Thoracic aorta (tissue), 2 donors: ENCODE measurements at regions not wholly inside any gene's neighbourhood (a gene's known extent, or its start where the extent isn't known, plus 50 kb on each side); places are given as distances from the start of the nearest gene placed in this dataset.

Experiments
- ATAC-seq: fragments of 150-250 bp; one replicate; pipeline ENCODE4 v1.8.0; 2017; ENCODE audit warnings: low read depth; ENCODE audit not compliant: insufficient number of reproducible peaks, low FRiP score
- DNase-seq: peaks from one replicate; pipeline ENCODE4 v3.0.0-alpha.2; 2020; ENCODE audit warnings: low spot score
- H3K27ac ChIP-seq, 2 donors: fragments of 200-600 bp; sonication (generic); 1 replicate in 1 of 2; 2 replicates in 1 of 2; pipeline ENCODE4 v1.5.1; 2016; ENCODE audit warnings: mild to moderate bottlenecking in 2 of 2, moderate library complexity in 2 of 2
- H3K27me3 ChIP-seq: fragments of 200-600 bp; sonication (generic); replicated peaks from 2 replicates; pipeline ENCODE4 v1.6.0; 2016; ENCODE audit warnings: mild to moderate bottlenecking; ENCODE audit not compliant: insufficient read depth
- H3K36me3 ChIP-seq: fragments of 200-600 bp; sonication (generic); one replicate; pipeline ENCODE4 v1.5.1; 2016
- H3K4me1 ChIP-seq, 2 donors: fragments of 200-600 bp; sonication (generic); 1 replicate in 1 of 2; 2 replicates in 1 of 2; pipeline versions ENCODE4 v1.5.1 to v1.6.0; 2016; ENCODE audit warnings: low read depth in 2 of 2, mild to moderate bottlenecking in 1 of 2; ENCODE audit not compliant: control insufficient read depth in 1 of 2
- H3K4me3 ChIP-seq: fragments of 200-600 bp; sonication (generic); 2 replicates; pipeline ENCODE4 v1.5.1; 2016; ENCODE audit warnings: mild to moderate bottlenecking
- H3K9me3 ChIP-seq: fragments of 200-600 bp; sonication (generic); 2 replicates; pipeline ENCODE4 v1.5.1; 2016
- CTCF ChIP-seq: fragments of 200-600 bp; sonication (generic); IDR thresholded peaks from one replicate; pipeline ENCODE4 v1.5.1; 2019; ENCODE audit warnings: antibody characterized with exemption

- Histone ChIP-seq H3K27me3 (no peaks in the 10 kb centered on the region), H3K9me3 (no peaks in the 10 kb centered on the region), H3K27ac (no peak overlapping the region), H3K4me1 (peaks cover 12 to 19% of the 10 kb centered on the region in 2 donors), H3K4me3 (no peak overlapping the region), H3K36me3 (no peaks in the 10 kb centered on the region)
- no peak for TF ChIP-seq CTCF
- ATAC-seq (no peak), DNase-seq (no peak)
Measured at GRCh38 chr16:72287649-72288048, 115.7 kb upstream of the PMFBP1 start.

- TF ChIP-seq CTCF, result no peak
- peaks cover 10 to 15% of the 10 kb centered on the region in 2 donors for H3K4me1 ChIP-seq
- no peak for DNase-seq
- no peaks in the 10 kb centered on the region for H3K9me3 ChIP-seq
- H3K27me3 ChIP-seq, result no peaks in the 10 kb centered on the region
- H3K27ac ChIP-seq, result no peak overlapping the region
- no peak for ATAC-seq
- no peak overlapping the region for H3K4me3 ChIP-seq
- H3K36me3 ChIP-seq, result no peaks in the 10 kb centered on the region
Measured at GRCh38 chr16:72286936-72287620, 115.1 kb upstream of the PMFBP1 start.

- DNase-seq (no peak), ATAC-seq (no peak)
- no peaks in the 10 kb centered on the region for H3K36me3 ChIP-seq
- H3K9me3 ChIP-seq, result no peaks in the 10 kb centered on the region
- no peak for TF ChIP-seq CTCF
- H3K27ac ChIP-seq, result no peak overlapping the region
- H3K27me3 ChIP-seq, result no peaks in the 10 kb centered on the region
- peaks cover 0 to 1% of the 10 kb centered on the region in 2 donors for H3K4me1 ChIP-seq
- H3K4me3 ChIP-seq, result no peak overlapping the region
Measured at GRCh38 chr16:72285728-72286127, 113.8 kb upstream of the PMFBP1 start.

GRCh38 chr16:72285324-72285723 lies 113.4 kb upstream of the PMFBP1 start:
- H3K36me3 ChIP-seq, result no peaks in the 10 kb centered on the region
- H3K27me3 ChIP-seq, result no peaks in the 10 kb centered on the region
- no peaks in the 10 kb centered on the region for H3K9me3 ChIP-seq
- H3K27ac ChIP-seq, result no peak overlapping the region
- DNase-seq (no peak), ATAC-seq (no peak)
- TF ChIP-seq CTCF, result no peak
- no peak overlapping the region for H3K4me3 ChIP-seq
- H3K4me1 ChIP-seq, result no peaks in the 10 kb centered on the region

GRCh38 chr16:72284042-72284789 lies 112.3 kb upstream of the PMFBP1 start:
- no peak for TF ChIP-seq CTCF
- no peak for DNase-seq
- Histone ChIP-seq H3K4me1 (no peaks in the 10 kb centered on the region), H3K9me3 (no peaks in the 10 kb centered on the region), H3K27ac (no peak overlapping the region), H3K27me3 (no peaks in the 10 kb centered on the region), H3K36me3 (no peaks in the 10 kb centered on the region), H3K4me3 (no peak overlapping the region)
- peak; percentile 22 for ATAC-seq
